GM19397 (cell line): ENCODE measurements at regions not wholly inside any gene's neighbourhood (a gene's known extent, or its start where the extent isn't known, plus 50 kb on each side); places are given as distances from the start of the nearest gene placed in this dataset.
A peak's percentile ranks its signal among the peaks of the same experiment; 100 is the strongest.
"Not testable (repeated sequence)": the region's sequence is repeated elsewhere in the genome, so short reads cannot be mapped to it uniquely, and the experiment has no call there.

Source experiments
- ATAC-seq: cut with Tn5 transposase; IDR thresholded peaks from one replicate; pipeline ENCODE4 v1.9.1; 2021; ENCODE audit warnings: mild to moderate bottlenecking, moderate library complexity; ENCODE audit not compliant: unreplicated experiment

- no peak for ATAC-seq
Observed at GRCh38 chr4:75287738-75288517, 226.3 kb downstream of the RCHY1 start.

GRCh38 chr4:75285837-75286236, 228.4 kb downstream of the RCHY1 start:
- no peak for ATAC-seq

GRCh38 chr4:75284831-75285230, 229.4 kb downstream of the RCHY1 start:
- ATAC-seq, result no peak

GRCh38 chr4:75280461-75280860, 233.7 kb downstream of the RCHY1 start:
- not testable (repeated sequence) for ATAC-seq

GRCh38 chr4:75259306-75259705, 254.9 kb downstream of the RCHY1 start:
- no peak for ATAC-seq

- no peak for ATAC-seq
Observed at GRCh38 chr4:75255261-75255660, 258.9 kb downstream of the RCHY1 start.

GRCh38 chr4:75254745-75255144, 259.5 kb downstream of the RCHY1 start:
- ATAC-seq, result no peak

- ATAC-seq, result not testable (repeated sequence)
Observed at GRCh38 chr4:75253094-75253493, 261.1 kb downstream of the RCHY1 start.

GRCh38 chr4:75251547-75251946, 262.7 kb downstream of the RCHY1 start:
- peak; percentile 91 for ATAC-seq

- ATAC-seq, result no peak
Observed at GRCh38 chr4:75249739-75250138, 264.5 kb downstream of the RCHY1 start.

GRCh38 chr4:75248770-75249407, 265.3 kb downstream of the RCHY1 start:
- ATAC-seq, result no peak

GRCh38 chr4:75244325-75244724, 269.9 kb downstream of the RCHY1 start:
- ATAC-seq, result no peak

- ATAC-seq, result no peak
Observed at GRCh38 chr4:75243570-75243969, 270.6 kb downstream of the RCHY1 start.

GRCh38 chr4:75235359-75235951, 278.7 kb downstream of the RCHY1 start:
- peak; percentile 96 for ATAC-seq

GRCh38 chr4:75232546-75232945, 281.7 kb downstream of the RCHY1 start:
- no peak for ATAC-seq

GRCh38 chr4:75229806-75230570, 284.2 kb downstream of the RCHY1 start:
- peak; percentile 86 for ATAC-seq

GRCh38 chr4:75213480-75213879, 280.6 kb downstream of the PARM1 start:
- ATAC-seq, result no peak

GRCh38 chr4:75211422-75211821, 278.5 kb downstream of the PARM1 start:
- ATAC-seq, result no peak

- no peak for ATAC-seq
Observed at GRCh38 chr4:75207902-75208301, 275.0 kb downstream of the PARM1 start.

- ATAC-seq, result no peak
Observed at GRCh38 chr4:75195111-75195510, 262.2 kb downstream of the PARM1 start.

- ATAC-seq, result no peak
Observed at GRCh38 chr4:75194180-75194579, 261.3 kb downstream of the PARM1 start.
